HG03066 (cell line): ENCODE measurements at regions not wholly inside any gene's neighbourhood (a gene's known extent, or its start where the extent isn't known, plus 50 kb on each side); places are given as distances from the start of the nearest gene placed in this dataset.

ENCODE experiments used
- ATAC-seq: cut with Tn5 transposase; IDR thresholded peaks from one replicate; pipeline ENCODE4 v1.9.1; 2021; ENCODE audit warnings: low read depth; ENCODE audit not compliant: unreplicated experiment

GRCh38 chr11:42544726-42545125 lies 767.1 kb upstream of the API5 start:
- ATAC-seq: no peak

DNA sequence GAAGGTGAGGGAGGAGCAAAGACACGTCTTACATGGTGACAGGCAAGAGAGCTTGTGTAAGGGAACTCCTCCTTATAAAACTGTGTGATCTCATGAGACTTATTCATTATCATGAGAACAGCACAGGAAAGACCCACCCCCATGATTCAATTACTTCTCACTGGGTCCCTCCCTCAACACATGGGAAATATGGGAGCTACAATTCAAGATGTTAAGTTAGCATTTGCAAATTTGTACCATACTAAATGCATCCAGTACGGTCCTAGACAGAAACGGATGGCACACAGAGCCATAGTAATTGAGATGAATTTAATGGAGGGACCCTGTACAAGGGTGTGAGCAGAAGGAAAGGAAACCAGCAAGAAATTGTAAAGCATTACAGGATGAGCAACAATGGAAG lies 765.8 kb upstream of the API5 start:
- no peak for ATAC-seq

DNA sequence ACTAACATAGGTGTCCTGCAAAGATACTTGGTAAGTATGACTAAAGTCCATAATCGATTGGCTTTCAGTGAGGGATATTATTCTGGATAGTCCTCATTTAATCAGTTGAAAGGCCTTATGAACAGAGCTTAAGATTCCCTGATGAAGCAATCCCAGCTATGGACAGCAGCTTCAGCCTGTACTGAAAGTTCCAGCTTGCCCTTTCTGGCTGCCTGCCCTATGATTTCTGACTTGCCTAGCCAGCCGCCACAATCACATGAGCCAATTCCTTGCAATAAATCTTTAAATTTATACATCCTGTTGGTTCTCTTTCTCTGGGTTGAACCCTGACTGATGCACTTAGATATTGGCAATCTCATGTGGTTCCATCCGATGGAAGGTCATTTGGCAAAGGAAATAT lies 759.0 kb upstream of the API5 start:
- no peak for ATAC-seq

GRCh38 chr11:42555190-42555589 lies 756.6 kb upstream of the API5 start:
- no peak for ATAC-seq

GRCh38 chr11:42571131-42571877 lies 740.5 kb upstream of the API5 start:
- no peak for ATAC-seq

GRCh38 chr11:42571878-42572610 lies 739.8 kb upstream of the API5 start:
- ATAC-seq: no peak

- no peak for ATAC-seq
Measured at GRCh38 chr11:42576318-42576717, 735.5 kb upstream of the API5 start.

DNA sequence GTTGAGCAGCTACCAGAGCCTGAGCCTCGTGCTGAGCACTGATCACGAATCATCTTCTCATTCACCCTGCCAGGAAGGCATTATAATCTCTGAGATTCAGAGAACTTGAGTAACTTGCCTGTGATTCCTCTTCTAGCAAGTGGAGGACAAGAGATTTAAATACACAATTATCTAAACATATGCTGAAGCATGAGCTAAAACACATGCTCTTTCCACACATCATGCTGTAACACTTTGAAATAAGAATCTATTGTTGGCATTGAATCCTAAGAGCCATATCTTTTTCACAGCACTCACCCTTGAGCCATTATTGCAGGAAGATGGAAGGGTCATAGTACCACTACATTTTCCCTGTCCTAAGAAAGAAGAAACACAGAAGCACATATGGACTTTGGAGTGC lies 722.5 kb upstream of the API5 start:
- ATAC-seq: no peak

GRCh38 chr11:42591841-42592240 lies 720.0 kb upstream of the API5 start:
- no peak for ATAC-seq

DNA sequence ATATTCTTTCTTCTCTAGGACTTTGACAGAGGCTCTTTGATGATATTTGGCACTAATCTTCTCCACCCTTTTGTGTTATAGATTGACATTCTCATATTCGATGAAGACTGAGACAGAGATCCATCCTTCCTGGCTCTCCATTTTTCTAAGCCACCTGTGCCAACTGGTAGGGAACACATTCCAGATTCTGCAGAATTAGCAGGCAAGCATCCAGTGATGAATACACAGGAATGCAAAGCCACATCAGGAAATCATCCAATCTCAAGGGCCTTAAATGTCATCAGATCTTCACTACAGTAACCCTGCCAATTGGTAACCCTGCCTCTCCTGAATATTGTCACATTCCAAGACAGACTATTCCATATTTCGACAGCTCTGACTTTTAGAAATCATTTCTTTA lies 718.4 kb upstream of the API5 start:
- no peak for ATAC-seq

GRCh38 chr11:42595876-42596275 lies 715.9 kb upstream of the API5 start:
- ATAC-seq: no peak

DNA sequence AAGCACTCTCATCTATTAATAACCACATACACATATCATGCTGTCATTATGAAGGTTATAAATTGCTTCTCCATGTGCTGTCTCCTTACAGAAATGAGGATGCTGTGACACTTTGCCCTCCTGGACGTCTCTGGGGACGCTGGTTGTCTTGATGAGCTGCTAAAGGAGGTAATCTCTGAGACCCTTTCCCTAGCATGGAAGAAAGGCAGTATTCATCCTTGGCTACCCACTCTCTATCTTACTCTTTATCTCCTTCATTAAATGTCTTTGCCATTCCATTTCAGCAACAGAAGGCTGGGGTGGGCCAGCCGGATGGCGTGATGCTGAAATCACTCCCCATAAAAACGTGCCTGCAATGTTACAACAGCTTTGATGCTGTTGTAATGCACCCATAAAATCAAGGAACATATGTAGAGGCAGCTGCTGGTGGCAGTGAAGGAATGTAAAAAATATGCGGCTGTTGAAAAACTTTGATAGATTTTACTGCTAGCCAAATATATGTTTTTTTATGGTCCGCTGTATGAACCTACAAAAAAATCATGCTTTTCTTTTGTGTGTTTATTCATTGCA lies 715.1 kb upstream of the API5 start:
- no peak for ATAC-seq

- ATAC-seq: no peak
Measured at GRCh38 chr11:42598341-42598740, 713.5 kb upstream of the API5 start.

DNA sequence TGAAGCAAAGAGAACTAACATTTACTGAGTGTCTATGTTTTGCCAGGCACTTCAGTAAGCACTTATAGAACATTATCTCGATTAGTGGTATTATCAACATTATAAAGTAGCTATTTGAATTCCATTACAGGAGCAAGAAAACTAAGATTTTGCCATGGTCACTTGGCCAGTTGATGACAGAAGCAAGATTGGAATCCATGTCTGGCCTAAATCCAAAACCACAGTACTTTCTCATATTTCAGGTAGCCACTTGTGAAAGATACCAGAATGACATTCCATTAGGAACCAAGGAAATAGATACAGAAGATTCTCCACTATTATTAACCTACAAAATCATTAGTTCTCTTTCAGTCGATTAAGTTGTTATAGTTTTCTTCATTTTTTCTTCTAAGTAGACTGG lies 691.0 kb upstream of the API5 start:
- no peak for ATAC-seq

DNA sequence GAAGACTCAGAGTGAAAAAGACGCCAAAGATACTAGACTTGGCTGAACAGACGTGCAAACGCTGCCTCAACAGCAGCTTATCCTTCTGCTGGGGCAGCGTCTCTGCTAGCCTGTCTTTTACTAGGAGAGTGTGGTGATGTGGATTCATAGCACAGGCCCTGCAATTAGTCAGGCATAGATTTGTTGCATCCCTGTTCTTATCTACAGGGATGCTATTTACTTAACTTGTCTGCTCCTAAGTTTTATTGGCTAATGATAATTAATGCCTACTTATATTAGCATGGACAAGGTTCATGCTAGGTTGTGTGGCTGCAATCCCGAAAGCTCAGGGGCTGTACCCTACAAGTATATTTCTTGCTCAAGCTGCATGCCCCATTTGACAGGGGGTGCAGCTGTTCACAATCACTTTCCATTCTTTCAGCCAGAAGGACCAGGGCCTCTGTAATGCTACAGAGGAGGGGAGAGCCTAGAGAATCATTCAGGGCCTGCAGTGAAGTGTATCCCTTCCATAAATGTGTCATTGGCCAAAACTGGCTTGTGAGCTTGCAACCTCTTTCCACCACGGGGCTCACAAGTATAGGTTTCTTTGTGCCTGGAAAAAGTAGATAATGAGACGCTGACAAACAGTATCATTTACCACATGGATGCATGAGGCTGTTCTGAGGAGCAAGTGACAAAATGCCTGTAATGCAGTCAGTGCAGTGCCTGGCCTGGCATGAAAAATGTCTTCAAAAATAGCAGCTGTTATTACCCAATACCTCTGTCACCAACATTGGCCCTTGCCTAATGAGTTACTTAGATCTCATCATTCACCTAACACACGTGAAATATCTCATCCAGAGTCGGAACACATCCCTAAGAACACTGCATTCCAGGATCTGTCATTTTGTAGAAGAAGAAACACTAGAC lies 685.8 kb upstream of the API5 start:
- ATAC-seq: no peak

- ATAC-seq: no peak
Measured at GRCh38 chr11:42631220-42631843, 680.5 kb upstream of the API5 start.

- no peak for ATAC-seq
Measured at GRCh38 chr11:42646959-42647358, 664.8 kb upstream of the API5 start.

DNA sequence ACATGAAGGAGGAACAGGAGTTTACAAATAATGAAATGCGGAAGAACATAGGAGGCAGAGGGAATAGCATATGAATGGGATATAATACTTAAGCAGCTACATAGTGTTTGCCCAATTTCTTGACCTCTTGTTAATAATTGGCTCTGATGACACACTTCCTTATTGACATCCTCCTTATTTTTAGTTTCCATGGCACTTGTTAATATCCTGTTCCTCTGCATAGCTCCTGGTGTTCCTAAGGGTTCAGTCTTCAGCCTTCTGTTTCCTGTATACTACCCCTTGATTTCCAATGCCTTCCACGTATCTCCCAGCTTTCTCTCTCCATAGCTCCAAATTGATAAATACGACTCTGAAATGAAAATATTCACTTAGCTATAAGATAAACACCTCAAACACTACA lies 663.8 kb upstream of the API5 start:
- no peak for ATAC-seq

DNA sequence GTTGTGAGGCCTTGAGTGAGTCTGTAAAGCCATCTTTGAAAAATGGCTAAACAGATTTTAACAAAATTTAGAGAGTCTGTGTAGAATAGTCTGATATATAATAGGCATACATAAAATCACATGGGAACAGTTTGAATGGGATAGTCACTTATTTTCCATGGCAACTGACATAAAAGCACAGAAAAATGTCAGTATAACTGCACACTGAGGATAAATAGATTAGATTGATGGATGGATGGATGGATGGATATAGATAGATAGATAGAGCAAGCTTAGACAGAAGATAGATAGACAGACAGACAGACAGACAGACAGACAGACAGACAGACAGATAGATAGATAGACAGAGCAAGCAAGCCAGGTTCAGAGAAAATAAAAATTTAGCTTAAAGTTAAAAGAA lies 660.2 kb upstream of the API5 start:
- ATAC-seq: no peak

GRCh38 chr11:42657169-42657568 lies 654.6 kb upstream of the API5 start:
- ATAC-seq: no peak
